ENCODE measurements at regions not wholly inside any gene's neighbourhood (a gene's known extent, or its start where the extent isn't known, plus 50 kb on each side); places are given as distances from the start of the nearest gene placed in this dataset.
A peak's percentile ranks its signal among the peaks of the same experiment; 100 is the strongest.

DNA sequence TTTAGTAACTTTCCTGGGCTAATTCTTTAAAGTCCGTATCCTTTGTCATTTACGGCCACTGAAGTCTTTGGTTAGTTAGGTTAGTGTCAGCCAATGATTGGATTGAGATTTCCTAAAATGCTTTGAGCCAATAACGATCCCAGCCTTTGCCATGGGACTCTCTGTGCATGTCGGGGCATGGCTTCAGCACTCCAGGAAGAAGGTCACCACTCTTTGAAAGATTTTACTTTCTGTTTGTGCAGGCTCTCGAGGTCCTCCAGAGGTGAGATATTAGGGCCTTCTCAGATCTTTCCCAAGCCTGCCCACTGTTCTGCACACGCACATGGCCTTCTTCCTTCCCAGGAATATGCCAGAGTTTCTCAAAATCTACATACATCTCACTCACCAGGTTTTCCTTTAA, 153.7 kb upstream of the ARGLU1 start:
- no peak for DNase-seq (ENCODE audit: low spot score)

- peak; percentile 29 for DNase-seq (ENCODE audit: low spot score)
These were observed 146.5 kb upstream of the ARGLU1 start for GRCh38 chr13:106714271-106714982.

DNA sequence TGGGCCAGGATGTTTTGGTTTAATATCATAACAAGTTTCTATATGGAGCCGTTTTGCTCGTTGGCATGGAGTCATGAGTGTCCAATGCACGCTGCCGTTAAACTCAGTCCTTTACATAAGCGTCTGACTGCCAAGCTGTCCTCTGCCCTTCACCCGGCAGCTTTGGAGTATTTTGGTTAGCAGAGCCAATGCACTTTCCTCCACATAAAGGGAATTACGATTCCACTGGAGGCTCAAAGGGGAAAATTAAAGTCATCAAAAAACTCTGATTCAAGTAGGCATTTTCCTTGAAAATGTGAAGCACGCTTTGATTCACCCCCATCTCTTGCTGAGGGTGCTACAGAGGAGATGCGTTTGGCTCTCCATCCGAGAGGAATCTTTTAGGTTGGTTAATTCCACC, 144.4 kb upstream of the ARGLU1 start:
- DNase-seq (ENCODE audit: low spot score) = no peak

DNA sequence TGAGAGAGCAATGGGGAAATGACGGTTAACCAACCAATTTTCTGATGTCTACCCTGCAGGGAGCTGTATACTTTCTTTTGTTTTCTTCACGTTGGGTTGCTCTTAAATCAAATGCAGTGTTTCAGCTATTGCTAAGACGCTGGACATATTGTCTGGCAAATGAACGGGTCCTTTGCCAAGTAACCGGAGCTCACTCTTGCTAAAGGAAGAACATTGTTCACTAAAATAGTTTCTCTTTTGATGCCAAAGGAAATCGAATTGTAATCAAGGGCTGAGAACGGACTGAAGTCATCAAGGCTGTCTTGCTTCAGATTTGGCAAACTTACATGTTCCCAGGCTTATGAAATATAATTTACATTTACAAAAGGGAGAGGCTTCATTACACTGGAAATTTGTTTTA, 142.3 kb upstream of the ARGLU1 start:
- DNase-seq (ENCODE audit: low spot score) = no peak

DNA sequence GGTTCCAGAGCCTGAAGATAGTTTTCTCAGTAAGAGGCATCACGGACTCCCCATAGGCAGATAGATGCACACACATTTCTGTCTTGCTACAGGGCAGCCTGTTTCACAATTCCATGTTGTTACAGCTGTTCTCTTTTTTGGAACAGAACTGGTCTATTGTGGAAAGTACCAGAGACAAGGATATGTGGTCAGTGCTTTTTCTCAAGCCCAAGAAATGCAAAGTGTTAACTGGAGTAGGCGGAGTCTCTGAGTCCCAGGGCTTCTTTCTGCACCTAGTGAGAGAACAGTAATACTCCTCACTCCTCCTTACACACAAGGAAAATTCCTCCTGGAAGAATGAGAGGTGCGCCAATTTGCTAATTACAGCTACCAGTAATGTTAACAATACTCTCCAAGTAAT, 141.6 kb upstream of the ARGLU1 start:
- DNase-seq (ENCODE audit: low spot score) = no peak

DNA sequence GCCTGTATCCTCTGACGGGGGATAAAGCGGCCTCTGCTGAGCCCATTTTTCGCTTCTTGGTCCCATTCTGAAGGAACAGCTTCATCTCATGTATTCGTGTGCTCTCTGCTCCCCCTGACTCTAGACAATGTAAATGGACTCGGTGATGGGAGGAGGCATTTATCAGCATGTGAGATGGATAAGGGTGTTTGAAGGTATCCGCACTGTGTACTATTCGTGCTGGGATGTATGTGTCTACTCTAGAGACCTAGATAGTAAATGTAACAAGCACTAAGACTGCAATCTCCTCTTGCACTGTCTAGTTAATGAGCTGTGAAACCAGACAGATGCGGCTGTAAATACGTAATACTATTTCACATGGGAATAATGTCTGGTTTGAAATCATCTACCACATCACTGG, 134.6 kb upstream of the ARGLU1 start:
- DNase-seq (ENCODE audit: low spot score) = no peak

GRCh38 chr13:106701771-106702341, 133.9 kb upstream of the ARGLU1 start:
- DNase-seq (ENCODE audit: low spot score) = no peak

GRCh38 chr13:106700439-106700838, 132.5 kb upstream of the ARGLU1 start:
- no peak for DNase-seq (ENCODE audit: low spot score)

GRCh38 chr13:106700007-106700406, 132.1 kb upstream of the ARGLU1 start:
- no peak for DNase-seq (ENCODE audit: low spot score)

DNA sequence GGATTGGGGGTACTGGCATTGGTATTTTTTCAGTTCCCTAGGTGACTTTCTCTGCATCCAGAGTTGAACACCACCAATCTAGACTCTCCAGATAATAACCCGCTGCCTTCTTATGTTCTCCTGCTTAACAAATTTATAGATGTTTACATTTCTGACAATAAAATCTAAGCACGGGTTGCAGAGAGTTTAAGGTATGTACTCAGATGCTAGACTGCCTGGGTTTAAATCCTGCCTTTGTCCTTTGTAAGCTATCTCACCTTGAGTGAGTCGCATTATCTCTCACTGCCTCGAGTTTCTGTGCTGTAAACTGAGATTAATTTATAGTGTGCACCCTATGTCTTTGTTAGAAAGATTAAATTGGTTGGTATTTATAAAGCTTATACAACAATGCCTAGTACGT, 131.4 kb upstream of the ARGLU1 start:
- DNase-seq (ENCODE audit: low spot score) = no peak

- no peak for DNase-seq (ENCODE audit: low spot score)
These were observed 128.8 kb upstream of the ARGLU1 start for GRCh38 chr13:106696719-106697118.

GRCh38 chr13:106696140-106696539, 128.2 kb upstream of the ARGLU1 start:
- no peak for DNase-seq (ENCODE audit: low spot score)

DNA sequence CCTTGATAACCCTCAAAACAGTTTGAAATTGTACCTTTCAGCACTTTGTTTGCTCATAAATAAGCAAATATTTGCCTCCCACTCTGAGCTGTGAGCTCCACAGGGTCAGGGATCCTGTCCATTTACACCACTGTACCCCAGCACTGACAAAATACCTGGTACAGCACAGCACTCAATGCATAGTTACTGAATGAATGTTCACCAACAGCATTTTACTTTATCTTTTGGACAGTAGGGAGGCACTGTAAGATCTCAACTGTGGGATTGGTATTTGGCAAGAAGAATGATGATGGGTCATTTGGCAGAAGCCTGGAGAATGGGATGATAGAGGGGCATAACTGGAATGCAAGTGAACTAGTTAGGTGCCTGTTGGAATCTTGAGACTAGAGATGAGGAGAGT, 127.2 kb upstream of the ARGLU1 start:
- DNase-seq (ENCODE audit: low spot score) = no peak

- no peak for DNase-seq (ENCODE audit: low spot score)
These were observed 123.9 kb upstream of the ARGLU1 start for GRCh38 chr13:106691861-106692260.

DNA sequence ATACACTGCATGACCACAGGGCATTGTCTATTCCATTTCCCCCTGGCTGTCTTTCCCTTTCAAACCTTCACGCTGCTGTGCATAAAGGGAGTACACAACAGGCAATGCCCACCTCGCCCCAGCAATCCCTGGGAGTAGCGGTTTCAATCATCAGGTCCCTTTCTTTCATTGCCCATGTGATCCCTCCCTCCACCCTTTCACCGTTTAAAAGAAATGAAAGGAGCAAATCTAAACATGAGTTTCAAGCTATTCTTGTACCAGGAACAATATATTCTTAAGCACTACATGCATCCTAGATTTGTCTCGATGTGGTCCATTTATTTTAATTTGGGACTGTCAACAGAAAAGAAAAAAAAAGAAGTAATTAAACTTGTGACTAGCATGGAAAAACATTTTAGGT, 123.4 kb upstream of the ARGLU1 start:
- DNase-seq (ENCODE audit: low spot score) = no peak

GRCh38 chr13:106690779-106691178, 122.8 kb upstream of the ARGLU1 start:
- no peak for DNase-seq (ENCODE audit: low spot score)

DNA sequence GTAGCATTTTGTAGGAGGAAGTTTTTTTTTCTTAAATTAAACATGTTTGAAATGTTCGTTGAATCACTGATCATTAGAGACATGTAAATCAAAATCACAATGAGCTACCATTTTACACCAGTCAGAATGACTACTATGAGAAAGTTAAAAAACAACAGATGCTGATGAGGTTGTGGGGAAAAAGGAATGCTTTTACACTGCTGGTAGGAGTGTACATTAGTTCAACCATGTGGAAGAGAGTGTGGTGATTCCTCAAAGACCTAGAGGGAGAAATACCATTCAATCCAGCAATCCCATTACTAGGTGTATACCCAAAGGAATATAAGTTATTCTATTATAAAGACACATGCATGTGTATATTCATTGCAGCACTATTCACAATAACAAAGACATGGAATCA, 122.0 kb upstream of the ARGLU1 start:
- no peak for DNase-seq (ENCODE audit: low spot score)

DNA sequence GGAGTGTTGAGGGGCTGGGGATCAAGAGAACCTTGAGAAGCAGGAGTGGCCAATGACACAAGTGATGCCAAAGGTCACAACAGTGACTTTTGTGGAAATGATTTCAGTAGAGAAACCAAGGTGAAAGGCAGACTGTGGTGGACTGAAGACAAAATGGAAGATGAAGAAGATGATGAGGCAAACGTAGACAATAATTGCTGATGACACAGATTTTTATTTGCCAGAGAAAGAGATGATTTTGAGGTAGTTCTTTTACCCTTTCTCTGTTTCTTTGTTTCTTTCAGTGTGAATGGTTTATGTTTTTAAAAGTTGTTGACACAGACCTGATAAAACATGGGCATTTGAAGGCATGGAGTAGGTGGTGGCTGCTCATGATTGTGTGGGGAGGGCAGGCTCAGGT, 121.0 kb upstream of the ARGLU1 start:
- no peak for DNase-seq (ENCODE audit: low spot score)

DNA sequence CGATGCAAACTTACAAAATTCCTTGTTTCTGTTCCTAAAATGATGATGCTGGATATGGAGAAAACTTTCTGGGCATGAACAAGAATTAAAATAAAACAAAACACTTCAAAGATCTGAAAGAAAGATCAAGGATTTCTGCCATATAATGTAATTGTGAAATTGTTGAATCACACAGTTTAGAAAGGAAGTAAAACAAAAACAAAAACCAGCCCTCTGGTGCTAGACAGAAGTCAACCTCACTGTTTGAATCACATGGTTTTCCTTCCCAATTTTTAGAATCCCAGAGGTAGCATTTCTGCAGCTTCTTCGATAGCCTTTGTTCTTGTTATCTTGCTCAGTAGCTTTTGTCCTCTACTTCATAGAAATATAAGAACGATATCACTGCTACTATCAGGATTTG, 118.2 kb upstream of the ARGLU1 start:
- no peak for DNase-seq (ENCODE audit: low spot score)

DNA sequence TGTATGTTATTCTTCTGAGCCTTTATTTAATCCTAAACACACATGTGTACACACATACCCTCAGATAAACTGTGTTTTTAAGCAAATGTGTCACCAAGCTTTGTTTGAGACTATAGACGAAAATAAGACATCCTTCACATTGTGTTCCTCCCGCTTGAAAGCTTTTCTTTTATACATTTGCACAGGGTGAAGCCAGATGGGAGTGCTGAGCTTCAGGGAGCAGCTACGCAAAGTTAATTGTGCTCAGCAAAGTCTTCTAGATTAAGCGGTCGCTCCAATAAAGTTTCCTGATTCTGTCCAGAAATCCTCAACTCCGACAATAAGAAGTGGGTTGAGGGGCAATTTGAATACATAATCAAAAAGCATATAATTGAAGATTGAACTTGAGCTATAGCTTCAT, 117.2 kb upstream of the ARGLU1 start:
- no peak for DNase-seq (ENCODE audit: low spot score)

DNA sequence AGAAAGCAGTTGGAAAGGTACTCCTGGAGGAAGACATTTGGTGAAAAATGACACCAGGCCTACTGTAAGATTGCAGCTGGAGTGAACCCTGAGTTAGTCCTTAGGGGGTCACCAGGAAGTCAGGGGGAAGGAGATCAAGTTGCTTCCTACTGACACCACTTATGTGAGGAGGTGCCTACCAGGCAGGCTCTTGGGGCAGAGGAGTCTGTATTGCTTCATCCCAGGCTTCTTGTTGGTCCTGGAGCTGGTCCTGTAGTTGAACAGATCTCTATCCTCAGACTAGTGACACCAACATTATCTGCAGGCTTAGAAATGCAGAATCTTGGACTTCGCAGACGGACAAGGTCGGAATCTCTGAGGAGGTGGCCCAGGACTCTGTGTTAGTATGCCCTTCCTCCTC, 116.0 kb upstream of the ARGLU1 start:
- no peak for DNase-seq (ENCODE audit: low spot score)

DNA sequence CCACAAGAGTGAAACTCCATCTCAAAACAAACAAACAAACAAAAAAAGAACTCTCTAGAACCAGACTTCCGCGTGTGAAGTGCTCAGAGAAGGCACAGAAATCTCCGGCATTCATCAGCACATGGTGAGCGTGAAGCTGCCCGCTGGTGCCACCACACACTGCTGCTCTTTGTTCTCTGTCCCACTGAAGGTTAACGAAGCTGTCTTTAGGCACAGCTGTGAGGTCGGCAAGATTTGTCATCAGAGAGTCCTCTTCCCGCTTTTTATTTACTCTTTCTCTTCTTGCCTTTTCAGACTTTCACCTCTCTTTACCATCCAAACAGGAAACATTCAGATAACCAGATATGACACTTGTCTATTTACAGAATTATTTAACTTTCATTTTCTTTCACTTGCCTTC, 115.2 kb upstream of the ARGLU1 start:
- peak; percentile 59 for DNase-seq (ENCODE audit: low spot score)

GRCh38 chr13:106681997-106682396, 114.1 kb upstream of the ARGLU1 start:
- no peak for DNase-seq (ENCODE audit: low spot score)

GRCh38 chr13:106681536-106681935, 113.6 kb upstream of the ARGLU1 start:
- no peak for DNase-seq (ENCODE audit: low spot score)

Data from globus pallidus (tissue), 1 donor.